ENCODE measurements at regions not wholly inside any gene's neighbourhood (a gene's known extent, or its start where the extent isn't known, plus 50 kb on each side); places are given as distances from the start of the nearest gene placed in this dataset.
A peak's percentile ranks its signal among the peaks of the same experiment; 100 is the strongest.
"Not testable (repeated sequence)": the region's sequence is repeated elsewhere in the genome, so short reads cannot be mapped to it uniquely, and the experiment has no call there.

DNA sequence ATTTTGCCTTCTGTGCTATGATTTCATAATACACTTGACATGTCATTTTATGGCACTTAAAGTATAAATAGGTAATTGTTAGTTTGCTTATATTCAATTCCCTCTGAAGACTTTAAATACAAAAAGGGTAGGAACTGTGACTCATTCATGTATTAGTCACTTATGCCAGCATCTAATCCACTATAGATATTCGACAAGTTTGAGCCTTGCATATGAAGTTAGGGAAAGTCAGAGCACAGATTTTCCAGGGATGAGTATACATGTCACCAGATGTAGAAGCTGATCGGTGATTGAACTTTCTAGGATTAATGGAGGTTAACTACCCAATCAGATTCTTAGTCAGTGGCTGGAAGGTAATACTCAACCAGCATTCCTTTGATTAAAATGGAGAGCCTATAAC is 1321.5 kb downstream of the XPNPEP1 start:
- DNase-seq = no peak
- TF ChIP-seq, protein P1, sequence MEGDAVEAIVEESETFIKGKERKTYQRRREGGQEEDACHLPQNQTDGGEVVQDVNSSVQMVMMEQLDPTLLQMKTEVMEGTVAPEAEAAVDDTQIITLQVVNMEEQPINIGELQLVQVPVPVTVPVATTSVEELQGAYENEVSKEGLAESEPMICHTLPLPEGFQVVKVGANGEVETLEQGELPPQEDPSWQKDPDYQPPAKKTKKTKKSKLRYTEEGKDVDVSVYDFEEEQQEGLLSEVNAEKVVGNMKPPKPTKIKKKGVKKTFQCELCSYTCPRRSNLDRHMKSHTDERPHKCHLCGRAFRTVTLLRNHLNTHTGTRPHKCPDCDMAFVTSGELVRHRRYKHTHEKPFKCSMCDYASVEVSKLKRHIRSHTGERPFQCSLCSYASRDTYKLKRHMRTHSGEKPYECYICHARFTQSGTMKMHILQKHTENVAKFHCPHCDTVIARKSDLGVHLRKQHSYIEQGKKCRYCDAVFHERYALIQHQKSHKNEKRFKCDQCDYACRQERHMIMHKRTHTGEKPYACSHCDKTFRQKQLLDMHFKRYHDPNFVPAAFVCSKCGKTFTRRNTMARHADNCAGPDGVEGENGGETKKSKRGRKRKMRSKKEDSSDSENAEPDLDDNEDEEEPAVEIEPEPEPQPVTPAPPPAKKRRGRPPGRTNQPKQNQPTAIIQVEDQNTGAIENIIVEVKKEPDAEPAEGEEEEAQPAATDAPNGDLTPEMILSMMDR (IDR thresholded peaks at IDR 0.05 in 8 of 11, conservative IDR thresholded peaks at IDR 0.05 in 3 of 11) = no peak
- TF ChIP-seq POLR2A (IDR thresholded peaks at IDR 0.05) (no peak), POLR2AphosphoS5 (IDR thresholded peaks at IDR 0.05) (no peak)
- H3K4me1 ChIP-seq = peaks cover 0 to 10% (median 0%) of the 10 kb centered on the region in 6 donors
- no peaks in the 10 kb centered on the region for H3K27me3 ChIP-seq (replicated peaks in 1 of 7)
- H3K27ac ChIP-seq = no peak overlapping the region
- H3K4me3 ChIP-seq = no peak overlapping the region
- WGBS, 5 donors = 80 to 94% (median 93%) methylated on average over 2 of the region's 2 CpGs
- H3K9me3 ChIP-seq = peaks cover 0 to 9% (median 1%) of the 10 kb centered on the region in 8 donors
- intact Hi-C loops (cut with DNase I; ENCODE audit: low total_unique reads) = no loop called here
- no peaks in the 10 kb centered on the region for H3K36me3 ChIP-seq

- H3K4me3 ChIP-seq; intact Hi-C loops (cut with DNase I; ENCODE audit: low total_unique reads): not testable (repeated sequence)
- 64 to 90% (median 67%) methylated on average over 4 of the region's 4 CpGs for WGBS, 5 donors
These were observed 1322.8 kb downstream of the XPNPEP1 start for GRCh38 chr10:108600511-108600910.

DNA sequence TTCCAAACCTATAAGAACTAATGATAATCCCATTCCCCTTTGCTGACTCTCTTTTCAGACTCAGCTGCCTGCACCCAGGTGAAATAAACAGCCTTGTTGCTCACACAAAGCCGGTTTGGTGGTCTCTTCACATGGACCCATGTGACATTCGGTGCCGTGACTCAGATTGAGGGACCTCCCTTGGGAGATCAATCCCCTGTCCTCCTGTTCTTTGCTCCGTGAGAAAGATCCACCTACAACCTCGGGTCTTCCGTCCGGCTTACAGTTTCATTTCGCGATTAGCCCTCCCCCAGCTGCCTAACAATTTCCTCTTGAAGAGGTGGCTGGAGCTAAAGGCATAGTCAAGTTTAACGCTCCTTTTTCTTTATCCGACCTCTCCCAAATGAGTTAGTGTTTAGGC is 1324.0 kb downstream of the XPNPEP1 start:
- intact Hi-C loops (cut with DNase I; ENCODE audit: low total_unique reads); H3K27me3 ChIP-seq (replicated peaks in 1 of 7); H3K36me3 ChIP-seq; H3K9me3 ChIP-seq; DNase-seq: not testable (repeated sequence)
- peak overlapping the region in 2 of 8 donors; percentile 12 to 41 for H3K4me3 ChIP-seq
- H3K4me1 ChIP-seq = peaks cover 0 to 18% (median 1%) of the 10 kb centered on the region in 6 donors
- WGBS, 5 donors = 44 to 58% (median 54%) methylated on average over 11 of the region's 11 CpGs
- peak overlapping the region in 2 of 8 donors; percentile 23 to 48 for H3K27ac ChIP-seq

More at GRCh38 chr10:108600511-108600910, 1322.8 kb downstream of the XPNPEP1 start:
- not testable (repeated sequence) for H3K4me1 ChIP-seq; H3K27me3 ChIP-seq (replicated peaks in 1 of 7); H3K27ac ChIP-seq; H3K9me3 ChIP-seq; DNase-seq; H3K36me3 ChIP-seq

DNA sequence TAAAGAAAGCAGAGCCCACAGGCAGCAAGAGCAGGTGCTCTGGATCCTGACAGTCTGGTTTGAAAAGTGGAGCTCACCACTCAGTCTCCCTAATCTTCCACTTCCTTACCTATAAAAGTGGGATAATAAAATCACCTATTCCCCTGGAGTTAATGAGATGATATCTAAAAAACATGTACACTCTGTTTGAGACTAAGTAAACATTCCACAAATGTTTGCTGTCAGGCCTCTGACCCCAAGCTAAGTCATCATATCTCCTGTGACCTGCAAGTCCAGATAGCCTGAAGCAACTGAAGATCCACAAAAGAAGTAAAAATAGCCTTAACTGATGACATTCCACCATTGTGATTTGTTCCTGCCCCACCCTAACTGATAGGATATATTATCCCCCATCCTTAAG is 1324.5 kb downstream of the XPNPEP1 start:
- Histone ChIP-seq H3K27me3 (replicated peaks in 1 of 7) (no peaks in the 10 kb centered on the region), H3K9me3 (no peaks in the 10 kb centered on the region), H3K36me3 (no peaks in the 10 kb centered on the region), H3K27ac (peak overlapping the region in 2 of 8 donors; percentile 23 to 48), H3K4me3 (peak overlapping the region in 2 of 8 donors; percentile 12 to 41), H3K4me1 (peaks cover 0 to 20% (median 3%) of the 10 kb centered on the region in 6 donors)
- DNase-seq = no peak
- TF ChIP-seq, protein P1 (IDR thresholded peaks at IDR 0.05 in 8 of 11, conservative IDR thresholded peaks at IDR 0.05 in 3 of 11) = no peak
- TF ChIP-seq POLR2AphosphoS5 (IDR thresholded peaks at IDR 0.05) (no peak), POLR2A (IDR thresholded peaks at IDR 0.05) (no peak)
- intact Hi-C loops (cut with DNase I; ENCODE audit: low total_unique reads) = no loop called here

- Histone ChIP-seq H3K27ac (no peak overlapping the region), H3K4me1 (peaks cover 0 to 22% (median 4%) of the 10 kb centered on the region in 6 donors), H3K27me3 (replicated peaks in 1 of 7) (no peaks in the 10 kb centered on the region), H3K9me3 (no peaks in the 10 kb centered on the region), H3K4me3 (no peak overlapping the region), H3K36me3 (no peaks in the 10 kb centered on the region)
- TF ChIP-seq POLR2A (IDR thresholded peaks at IDR 0.05) (no peak), POLR2AphosphoS5 (IDR thresholded peaks at IDR 0.05) (no peak)
- TF ChIP-seq, protein P1 (IDR thresholded peaks at IDR 0.05 in 8 of 11, conservative IDR thresholded peaks at IDR 0.05 in 3 of 11) = no peak
- intact Hi-C loops (cut with DNase I; ENCODE audit: low total_unique reads) = no loop called here
- no peak for DNase-seq
- WGBS, 5 donors = 20 to 64% (median 46%) methylated on average over 1 of the region's 1 CpG
These were observed 1325.0 kb downstream of the XPNPEP1 start for GRCh38 chr10:108598320-108598695.

Measured in spleen (tissue), 11 donors.